GM18861 (cell line): ENCODE measurements at regions not wholly inside any gene's neighbourhood (a gene's known extent, or its start where the extent isn't known, plus 50 kb on each side); places are given as distances from the start of the nearest gene placed in this dataset.

ENCODE experiments used
- ATAC-seq: cut with Tn5 transposase; IDR thresholded peaks from one replicate; pipeline ENCODE4 v1.9.1; 2021; ENCODE audit not compliant: unreplicated experiment

- no peak for ATAC-seq
These were observed 107.1 kb downstream of the LBH start for GRCh38 chr2:30338475-30338874.

GRCh38 chr2:30339071-30339470, 107.7 kb downstream of the LBH start:
- no peak for ATAC-seq

- ATAC-seq = no peak
These were observed 105.4 kb upstream of the LCLAT1 start for GRCh38 chr2:30341500-30342267.

GRCh38 chr2:30346471-30347169, 100.4 kb upstream of the LCLAT1 start:
- ATAC-seq = no peak

GRCh38 chr2:30348825-30349224, 98.2 kb upstream of the LCLAT1 start:
- ATAC-seq = no peak

GRCh38 chr2:30349691-30350090, 97.4 kb upstream of the LCLAT1 start:
- ATAC-seq = no peak

- ATAC-seq = no peak
These were observed 95.9 kb upstream of the LCLAT1 start for GRCh38 chr2:30351116-30351515.

GRCh38 chr2:30351949-30352348, 95.1 kb upstream of the LCLAT1 start:
- no peak for ATAC-seq

- ATAC-seq = no peak
These were observed 92.9 kb upstream of the LCLAT1 start for GRCh38 chr2:30354150-30354549.

GRCh38 chr2:30354621-30355020, 92.4 kb upstream of the LCLAT1 start:
- ATAC-seq = no peak

GRCh38 chr2:30355306-30355705, 91.7 kb upstream of the LCLAT1 start:
- ATAC-seq = no peak

- no peak for ATAC-seq
These were observed 91.0 kb upstream of the LCLAT1 start for GRCh38 chr2:30356071-30356470.

GRCh38 chr2:30356776-30357175, 90.3 kb upstream of the LCLAT1 start:
- ATAC-seq = no peak

GRCh38 chr2:30358351-30358750, 88.7 kb upstream of the LCLAT1 start:
- ATAC-seq = no peak

GRCh38 chr2:30358842-30359241, 88.2 kb upstream of the LCLAT1 start:
- no peak for ATAC-seq

- ATAC-seq = no peak
These were observed 87.3 kb upstream of the LCLAT1 start for GRCh38 chr2:30359644-30360167.

- ATAC-seq = no peak
These were observed 85.2 kb upstream of the LCLAT1 start for GRCh38 chr2:30361751-30362394.

GRCh38 chr2:30362468-30363081, 84.5 kb upstream of the LCLAT1 start:
- no peak for ATAC-seq

- no peak for ATAC-seq
These were observed 83.6 kb upstream of the LCLAT1 start for GRCh38 chr2:30363406-30363805.

- ATAC-seq = no peak
These were observed 81.8 kb upstream of the LCLAT1 start for GRCh38 chr2:30365201-30365600.

- no peak for ATAC-seq
These were observed 80.8 kb upstream of the LCLAT1 start for GRCh38 chr2:30366199-30366691.
